Astrocyte (in vitro differentiated cells and primary cell): ENCODE measurements at regions not wholly inside any gene's neighbourhood (a gene's known extent, or its start where the extent isn't known, plus 50 kb on each side); places are given as distances from the start of the nearest gene placed in this dataset.

Experiments
- EZH2 ChIP-seq: IDR thresholded peaks from 2 replicates; pipeline ENCODE4 v1.6.1; 2012; ENCODE audit warnings: mild to moderate bottlenecking, low read length, inconsistent platforms; ENCODE audit not compliant: insufficient read depth
- TF ChIP-seq, protein P1 (sequence below): IDR thresholded peaks from 2 replicates; pipeline ENCODE4 v1.5.1; 2011; ENCODE audit warnings: low read depth, mild to moderate bottlenecking, inconsistent platforms, low read length, moderate library complexity; ENCODE audit not compliant: insufficient read depth

- TF ChIP-seq, protein P1, sequence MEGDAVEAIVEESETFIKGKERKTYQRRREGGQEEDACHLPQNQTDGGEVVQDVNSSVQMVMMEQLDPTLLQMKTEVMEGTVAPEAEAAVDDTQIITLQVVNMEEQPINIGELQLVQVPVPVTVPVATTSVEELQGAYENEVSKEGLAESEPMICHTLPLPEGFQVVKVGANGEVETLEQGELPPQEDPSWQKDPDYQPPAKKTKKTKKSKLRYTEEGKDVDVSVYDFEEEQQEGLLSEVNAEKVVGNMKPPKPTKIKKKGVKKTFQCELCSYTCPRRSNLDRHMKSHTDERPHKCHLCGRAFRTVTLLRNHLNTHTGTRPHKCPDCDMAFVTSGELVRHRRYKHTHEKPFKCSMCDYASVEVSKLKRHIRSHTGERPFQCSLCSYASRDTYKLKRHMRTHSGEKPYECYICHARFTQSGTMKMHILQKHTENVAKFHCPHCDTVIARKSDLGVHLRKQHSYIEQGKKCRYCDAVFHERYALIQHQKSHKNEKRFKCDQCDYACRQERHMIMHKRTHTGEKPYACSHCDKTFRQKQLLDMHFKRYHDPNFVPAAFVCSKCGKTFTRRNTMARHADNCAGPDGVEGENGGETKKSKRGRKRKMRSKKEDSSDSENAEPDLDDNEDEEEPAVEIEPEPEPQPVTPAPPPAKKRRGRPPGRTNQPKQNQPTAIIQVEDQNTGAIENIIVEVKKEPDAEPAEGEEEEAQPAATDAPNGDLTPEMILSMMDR, result no peak
- TF ChIP-seq EZH2, result no peak
Observed at GRCh38 chr10:131678613-131679012, 222.2 kb upstream of the PPP2R2D start.
